Stomach (tissue), 4 donors: ENCODE measurements at regions not wholly inside any gene's neighbourhood (a gene's known extent, or its start where the extent isn't known, plus 50 kb on each side); places are given as distances from the start of the nearest gene placed in this dataset.

Source experiments
- CTCF ChIP-seq, 7 experiments: fragments of 450-650 bp in 4 of 7; fragments of 200-600 bp in 3 of 7; sonication (generic) in 3 of 7; IDR thresholded peaks; one replicate each; pipeline ENCODE4 v1.5.1; 2016 to 2019; ENCODE audit warnings: antibody characterized with exemption in 7 of 7, control low read depth in 2 of 7, mild to moderate bottlenecking in 1 of 7
- POLR2A ChIP-seq, 4 donors: fragments of 450-650 bp; IDR thresholded peaks; one replicate each; pipeline ENCODE4 v1.6.1; 2016; ENCODE audit warnings: antibody characterized with exemption in 4 of 4, control low read depth in 2 of 4, mild to moderate bottlenecking in 1 of 4, moderate library complexity in 1 of 4

DNA sequence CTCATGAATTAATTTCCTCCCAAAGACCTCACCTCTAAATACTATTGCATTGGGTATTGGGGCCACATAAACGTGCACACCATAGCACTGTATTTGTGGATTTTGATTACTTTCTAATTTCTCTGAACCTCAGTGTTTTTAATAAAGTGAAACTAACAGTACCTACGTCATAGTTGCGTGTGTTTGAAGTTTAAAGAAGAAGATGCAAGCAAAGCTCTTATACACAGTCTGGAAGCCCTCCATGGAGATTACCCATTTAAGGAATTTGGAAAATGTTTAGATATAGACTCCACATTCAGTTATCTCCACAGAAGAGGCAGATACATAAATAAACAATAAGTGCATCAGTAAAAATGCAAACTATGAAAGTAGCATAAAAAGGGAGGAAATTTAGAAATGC, 581.1 kb upstream of the GBE1 start:
- TF ChIP-seq CTCF (IDR thresholded peaks at IDR 0.05) (no peak), POLR2A (IDR thresholded peaks at IDR 0.05) (no peak)
